ENCODE measurements at regions not wholly inside any gene's neighbourhood (a gene's known extent, or its start where the extent isn't known, plus 50 kb on each side); places are given as distances from the start of the nearest gene placed in this dataset.

- TF ChIP-seq POLR2A (IDR thresholded peaks at IDR 0.05) (no peak), CTCF (IDR thresholded peaks at IDR 0.05) (no peak)
Measured at GRCh38 chr11:128261011-128261421, 326.3 kb downstream of the ETS1 start.
